HG03066 (cell line): ENCODE measurements at regions not wholly inside any gene's neighbourhood (a gene's known extent, or its start where the extent isn't known, plus 50 kb on each side); places are given as distances from the start of the nearest gene placed in this dataset.

Experiments used
- ATAC-seq: cut with Tn5 transposase; IDR thresholded peaks from one replicate; pipeline ENCODE4 v1.9.1; 2021; ENCODE audit warnings: low read depth; ENCODE audit not compliant: unreplicated experiment

DNA sequence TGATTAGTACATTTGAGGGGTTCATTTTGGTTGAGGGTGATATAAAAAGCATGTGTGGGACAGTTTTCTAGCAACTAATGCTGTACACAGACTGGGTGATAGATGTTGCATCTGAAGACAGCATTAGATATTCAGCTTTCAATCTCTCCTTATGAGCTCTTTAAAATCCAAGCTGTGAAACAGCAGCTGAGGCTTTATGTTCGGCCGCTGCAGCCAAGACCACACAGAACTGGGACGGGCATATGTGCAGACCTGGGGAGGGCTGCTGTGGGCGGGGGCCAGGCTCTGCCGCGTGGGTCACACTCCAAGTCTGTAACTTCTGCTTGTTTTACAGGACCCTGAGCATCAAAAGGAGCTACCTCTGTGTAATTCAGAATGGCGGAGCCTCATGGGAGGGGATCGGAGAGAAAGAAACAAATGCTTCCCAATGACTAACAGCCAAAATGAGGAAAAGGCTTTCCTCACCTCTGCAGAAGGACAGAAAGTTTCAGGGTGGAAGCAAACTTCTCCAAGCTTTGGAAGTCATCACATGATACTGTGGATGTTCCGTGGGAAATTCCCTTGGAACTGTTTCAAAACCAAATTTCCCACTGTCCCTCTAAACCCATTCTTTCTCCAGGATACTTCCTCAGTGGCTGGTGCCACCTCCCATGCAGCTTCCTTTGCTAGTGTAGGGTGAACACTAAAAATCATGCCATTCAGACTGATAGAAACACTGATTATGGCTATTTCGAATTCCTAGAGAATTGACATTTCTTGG lies 711.9 kb upstream of the ID2 start:
- ATAC-seq, result no peak

DNA sequence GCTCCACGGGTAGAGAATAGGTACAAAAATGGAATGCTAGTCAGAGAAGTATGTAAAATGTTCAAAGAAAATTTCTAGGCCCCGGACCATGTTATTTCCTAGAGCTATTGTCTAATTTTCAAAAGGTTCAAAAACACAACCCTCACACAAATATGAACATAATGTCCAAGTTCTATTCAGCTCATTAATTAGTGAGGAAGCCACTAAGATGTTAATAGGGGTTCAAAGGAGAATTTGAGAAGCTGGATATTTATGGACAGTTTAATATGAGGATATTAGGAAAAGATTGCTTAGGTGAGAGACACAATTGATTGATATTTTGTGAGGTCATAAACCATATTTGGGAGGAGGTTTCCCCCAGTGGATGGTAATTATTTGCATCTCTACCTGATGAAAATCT lies 710.6 kb upstream of the ID2 start:
- no peak for ATAC-seq

GRCh38 chr2:7971841-7972240 lies 710.0 kb upstream of the ID2 start:
- ATAC-seq, result no peak

GRCh38 chr2:7972670-7973069 lies 709.2 kb upstream of the ID2 start:
- no peak for ATAC-seq

GRCh38 chr2:7973801-7974480 lies 707.9 kb upstream of the ID2 start:
- ATAC-seq, result no peak

- no peak for ATAC-seq
Observed at GRCh38 chr2:7974936-7975335, 706.9 kb upstream of the ID2 start.

- ATAC-seq, result no peak
Observed at GRCh38 chr2:7976206-7976605, 705.6 kb upstream of the ID2 start.

- no peak for ATAC-seq
Observed at GRCh38 chr2:7977981-7978380, 703.9 kb upstream of the ID2 start.

GRCh38 chr2:7982054-7982453 lies 699.8 kb upstream of the ID2 start:
- no peak for ATAC-seq

GRCh38 chr2:7983451-7983850 lies 698.4 kb upstream of the ID2 start:
- ATAC-seq, result no peak

DNA sequence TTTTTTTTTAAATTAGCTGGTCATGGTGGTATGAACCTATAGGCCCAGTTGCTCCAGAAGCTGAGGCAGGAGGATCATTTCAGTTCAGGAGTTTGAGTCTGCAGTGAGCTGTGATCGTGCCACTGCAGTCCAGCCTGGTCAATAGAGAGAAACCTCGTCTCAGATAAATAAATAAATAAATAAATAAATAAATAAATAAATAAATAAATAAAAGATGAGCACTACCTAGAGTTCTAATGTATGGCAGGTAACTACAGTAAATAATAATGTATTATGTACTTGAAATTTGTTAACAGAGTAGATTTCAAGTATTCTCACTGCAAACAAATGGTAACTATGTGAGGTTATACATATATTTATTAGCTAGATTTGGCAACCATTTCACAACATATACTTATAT lies 697.9 kb upstream of the ID2 start:
- ATAC-seq, result no peak

- ATAC-seq, result no peak
Observed at GRCh38 chr2:7984693-7985353, 697.0 kb upstream of the ID2 start.

- no peak for ATAC-seq
Observed at GRCh38 chr2:7986431-7986830, 695.4 kb upstream of the ID2 start.

GRCh38 chr2:7987992-7988391 lies 693.9 kb upstream of the ID2 start:
- ATAC-seq, result no peak

- ATAC-seq, result no peak
Observed at GRCh38 chr2:7988440-7988839, 693.4 kb upstream of the ID2 start.

GRCh38 chr2:7989823-7990222 lies 692.0 kb upstream of the ID2 start:
- ATAC-seq, result no peak

GRCh38 chr2:7992612-7993602 lies 688.9 kb upstream of the ID2 start:
- ATAC-seq, result no peak

- ATAC-seq, result no peak
Observed at GRCh38 chr2:7994397-7994951, 687.4 kb upstream of the ID2 start.

DNA sequence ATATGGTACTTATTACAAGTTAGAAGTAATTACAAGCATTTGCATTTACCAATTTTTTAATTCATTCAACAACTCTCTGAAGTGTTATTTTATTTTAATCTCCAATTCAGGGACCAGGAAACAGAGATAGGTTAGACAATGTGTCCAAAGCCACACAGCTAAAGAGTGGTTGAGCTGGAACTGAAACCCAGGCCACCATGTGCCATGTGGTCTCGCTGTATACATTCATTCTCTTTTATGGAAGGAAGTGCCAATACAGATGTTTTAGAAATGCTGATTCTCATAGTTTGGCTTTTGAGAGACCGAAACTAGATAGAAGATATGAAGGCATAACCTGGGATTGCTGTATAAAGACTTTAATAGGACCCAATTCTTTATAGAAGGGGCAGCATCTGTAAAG lies 684.6 kb upstream of the ID2 start:
- ATAC-seq, result no peak
